CD14-positive monocyte (primary cell): ENCODE measurements at regions not wholly inside any gene's neighbourhood (a gene's known extent, or its start where the extent isn't known, plus 50 kb on each side); places are given as distances from the start of the nearest gene placed in this dataset.

Experiments
- DNase-seq, 3 donors: peaks; one replicate each; pipeline ENCODE4 v3.0.0-alpha.2; 2011 to 2022
- H2AFZ ChIP-seq: 2 replicates; pipeline ENCODE4 v1.6.0; 2012; ENCODE audit warnings: mild to moderate bottlenecking, low read depth, low read length, inconsistent platforms; ENCODE audit not compliant: insufficient read depth, poor library complexity, severe bottlenecking
- H3K27ac ChIP-seq, 2 donors: 1 replicate in 1 of 2; 2 replicates in 1 of 2; pipeline ENCODE4 v1.5.1; 2012 to 2013; ENCODE audit warnings: low read length in 2 of 2, control low read depth in 1 of 2, inconsistent platforms in 1 of 2, low read depth in 1 of 2, mild to moderate bottlenecking in 1 of 2
- H3K27me3 ChIP-seq, 2 donors: one replicate each; pipeline versions ENCODE4 v1.6.0 to v1.6.1; 2011 to 2013; ENCODE audit warnings: low read length in 2 of 2; ENCODE audit not compliant: control insufficient read depth in 2 of 2, insufficient read depth in 2 of 2
- H3K36me3 ChIP-seq, 2 donors: replicated peaks in 1 of 2; 1 replicate in 1 of 2; 2 replicates in 1 of 2; pipeline versions ENCODE4 v1.5.1 to v1.6.1; 2012 to 2013; ENCODE audit warnings: low read length in 2 of 2, control low read depth in 1 of 2, inconsistent platforms in 1 of 2, mild to moderate bottlenecking in 1 of 2; ENCODE audit not compliant: insufficient read depth in 2 of 2, control insufficient read depth in 1 of 2
- H3K4me1 ChIP-seq, 2 donors: 1 replicate in 1 of 2; 2 replicates in 1 of 2; pipeline versions ENCODE4 v1.5.1 to v1.6.1; 2012 to 2013; ENCODE audit warnings: low read length in 2 of 2, control low read depth in 1 of 2, inconsistent platforms in 1 of 2, mild to moderate bottlenecking in 1 of 2, moderate library complexity in 1 of 2; ENCODE audit not compliant: insufficient read depth in 2 of 2, control insufficient read depth in 1 of 2
- H3K4me2 ChIP-seq: replicated peaks from 2 replicates; pipeline ENCODE3; 2012; ENCODE audit warnings: low read length, moderate library complexity, mild to moderate bottlenecking; ENCODE audit not compliant: poor library complexity, severe bottlenecking; ENCODE audit errors: extremely low read depth
- H3K4me3 ChIP-seq, 3 experiments: fragments of 200-600 bp in 1 of 3; sonication (generic) in 1 of 3; replicated peaks in 1 of 3; 1 replicate in 2 of 3; 2 replicates in 1 of 3; pipeline ENCODE4 v1.5.1; 2011 to 2013; ENCODE audit warnings: low read length in 3 of 3, mild to moderate bottlenecking in 3 of 3, control low read depth in 2 of 3, low read depth in 2 of 3, inconsistent platforms in 1 of 3, moderate library complexity in 1 of 3
- H3K79me2 ChIP-seq: 2 replicates; pipeline ENCODE4 v1.6.0; 2012; ENCODE audit warnings: mild to moderate bottlenecking, control low read depth, inconsistent platforms, low read length, moderate library complexity; ENCODE audit not compliant: insufficient read depth
- H3K9ac ChIP-seq: 2 replicates; pipeline ENCODE4 v1.6.0; 2017; ENCODE audit warnings: low read length, mild to moderate bottlenecking; ENCODE audit not compliant: insufficient read depth, poor library complexity, severe bottlenecking
- H3K9me3 ChIP-seq, 2 donors: replicated peaks in 1 of 2; 1 replicate in 1 of 2; 2 replicates in 1 of 2; pipeline versions ENCODE4 v1.5.1 to v1.6.1; 2012 to 2013; ENCODE audit warnings: low read length in 2 of 2, control low read depth in 1 of 2; ENCODE audit not compliant: control insufficient read depth in 1 of 2, insufficient read depth in 1 of 2
- H4K20me1 ChIP-seq: 2 replicates; pipeline ENCODE4 v1.6.0; 2012; ENCODE audit warnings: mild to moderate bottlenecking, low read length, control low read depth, moderate library complexity; ENCODE audit not compliant: insufficient read depth
- H3K27ac Mint-ChIP-seq, 7 donors: one replicate each; pipeline ENCODE4 v1.8.0; 2020; ENCODE audit warnings: mild to moderate bottlenecking in 7 of 7, mixed read lengths in 7 of 7, moderate library complexity in 6 of 7, inconsistent platforms in 2 of 7
- H3K27me3 Mint-ChIP-seq, 3 donors: one replicate each; pipeline ENCODE4 v1.8.0; 2021 to 2022; ENCODE audit warnings: low read depth in 3 of 3, mild to moderate bottlenecking in 3 of 3, mixed read lengths in 3 of 3, moderate library complexity in 3 of 3, inconsistent platforms in 1 of 3
- H3K36me3 Mint-ChIP-seq, 2 donors: one replicate each; pipeline ENCODE4 v1.8.0; 2020; ENCODE audit warnings: mixed read lengths in 2 of 2, inconsistent platforms in 1 of 2, mild to moderate bottlenecking in 1 of 2
- H3K4me1 Mint-ChIP-seq: one replicate; pipeline ENCODE4 v1.8.0; 2020; ENCODE audit warnings: mild to moderate bottlenecking, mixed read lengths
- H3K4me3 Mint-ChIP-seq, 2 donors: one replicate each; pipeline ENCODE4 v1.8.0; 2020; ENCODE audit warnings: mild to moderate bottlenecking in 2 of 2, mixed read lengths in 2 of 2, moderate library complexity in 1 of 2
- H3K9me3 Mint-ChIP-seq, 7 donors: one replicate each; pipeline ENCODE4 v1.8.0; 2020 to 2022; ENCODE audit warnings: mixed read lengths in 7 of 7, mild to moderate bottlenecking in 6 of 7, moderate library complexity in 6 of 7, inconsistent platforms in 2 of 7
- CTCF ChIP-seq: fragments of 200-600 bp; IDR thresholded peaks from one replicate; pipeline ENCODE4 v1.8.0; 2022; ENCODE audit warnings: antibody characterized with exemption, mild to moderate bottlenecking
- WGBS: methylation state at CpG from one replicate; pipeline ENCODE4 v1.1.5; 2013; ENCODE audit warnings: missing lambda C conversion rate; ENCODE audit not compliant: insufficient coverage; 5-methylcytosine and 5-hydroxymethylcytosine counted together
- intact Hi-C, 2 donors: fragments of 100-400 bp; cut with micrococcal nuclease; formaldehyde crosslinking; loops; one replicate each; pipeline versions ENCODE4 v1.15.0 to v1.15.1; 2023

GRCh38 chr13:109989155-109989554 lies 202.8 kb upstream of the IRS2 start:
- no peaks in the 10 kb centered on the region for H3K36me3 Mint-ChIP-seq
- TF ChIP-seq CTCF: no peak
- peaks cover 0 to 13% (median 3%) of the 10 kb centered on the region in 7 donors for H3K9me3 Mint-ChIP-seq
- no peaks in the 10 kb centered on the region for H3K27me3 ChIP-seq
- no peak overlapping the region for H2AFZ ChIP-seq
- no peak overlapping the region for H3K27ac Mint-ChIP-seq
- intact Hi-C loops: no loop called here
- H3K9ac ChIP-seq: no peak overlapping the region
- no peaks in the 10 kb centered on the region for H3K79me2 ChIP-seq
- 81% methylated on average over 4 of the region's 4 CpGs for WGBS
- no peaks in the 10 kb centered on the region for H3K4me1 ChIP-seq
- no peak for DNase-seq
- no peaks in the 10 kb centered on the region for H3K9me3 ChIP-seq
- H3K27me3 Mint-ChIP-seq: peaks cover 0 to 4% (median 1%) of the 10 kb centered on the region in 3 donors
- H3K4me3 ChIP-seq: no peak overlapping the region
- no peaks in the 10 kb centered on the region for H3K4me1 Mint-ChIP-seq
- H4K20me1 ChIP-seq: no peaks in the 10 kb centered on the region
- H3K4me2 ChIP-seq: no peak overlapping the region
- H3K4me3 Mint-ChIP-seq: no peak overlapping the region
- H3K36me3 ChIP-seq: no peaks in the 10 kb centered on the region
- no peak overlapping the region for H3K27ac ChIP-seq

- no peak for DNase-seq
- no peak overlapping the region for H3K27ac Mint-ChIP-seq
- H3K27me3 Mint-ChIP-seq: peaks cover 0 to 5% (median 1%) of the 10 kb centered on the region in 3 donors
- no peaks in the 10 kb centered on the region for H3K4me1 Mint-ChIP-seq
- H3K4me3 ChIP-seq: no peak overlapping the region
- intact Hi-C loops: no loop called here
- H3K9ac ChIP-seq: no peak overlapping the region
- no peak for TF ChIP-seq CTCF
- no peak overlapping the region for H3K4me3 Mint-ChIP-seq
- no peak overlapping the region for H2AFZ ChIP-seq
- no peaks in the 10 kb centered on the region for H4K20me1 ChIP-seq
- H3K27ac ChIP-seq: no peak overlapping the region
- no peaks in the 10 kb centered on the region for H3K36me3 ChIP-seq
- no peak overlapping the region for H3K4me2 ChIP-seq
- no peaks in the 10 kb centered on the region for H3K4me1 ChIP-seq
- WGBS: 100% methylated on average over 1 of the region's 1 CpG
- no peaks in the 10 kb centered on the region for H3K9me3 ChIP-seq
- H3K27me3 ChIP-seq: no peaks in the 10 kb centered on the region
- H3K9me3 Mint-ChIP-seq: peaks cover 0 to 8% (median 0%) of the 10 kb centered on the region in 7 donors
- H3K79me2 ChIP-seq: no peaks in the 10 kb centered on the region
- no peaks in the 10 kb centered on the region for H3K36me3 Mint-ChIP-seq
These were observed 200.5 kb upstream of the IRS2 start for GRCh38 chr13:109986851-109987250.
